D341Med (cell line): ENCODE measurements at regions not wholly inside any gene's neighbourhood (a gene's known extent, or its start where the extent isn't known, plus 50 kb on each side); places are given as distances from the start of the nearest gene placed in this dataset.
A peak's percentile ranks its signal among the peaks of the same experiment; 100 is the strongest.
"Not testable (repeated sequence)": the region's sequence is repeated elsewhere in the genome, so short reads cannot be mapped to it uniquely, and the experiment has no call there.

Source experiments
- DNase-seq: peaks from one replicate; pipeline ENCODE4 v3.0.0; 2012; ENCODE audit warnings: low spot score

- DNase-seq, result peak; percentile 22
Measured at GRCh38 chr15:94844538-94845389, 613.4 kb downstream of the MCTP2 start.

DNA sequence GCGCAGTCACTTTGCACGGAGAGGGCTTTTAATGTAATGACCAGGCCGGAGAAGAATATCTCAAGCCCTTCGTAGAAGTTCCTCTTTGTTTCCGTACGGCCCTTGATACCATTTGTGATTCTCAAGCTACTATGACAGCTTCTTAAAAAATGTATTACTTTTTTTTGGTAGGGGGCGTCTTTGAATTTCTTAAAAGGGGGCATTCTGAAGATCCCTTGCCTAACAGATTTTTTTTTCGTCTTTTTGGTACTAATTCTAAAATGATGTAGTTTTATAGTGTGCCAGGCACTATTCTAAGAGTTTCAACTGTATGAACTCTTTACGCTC is 614.0 kb downstream of the MCTP2 start:
- no peak for DNase-seq

GRCh38 chr15:94847325-94847724 is 616.0 kb downstream of the MCTP2 start:
- DNase-seq, result no peak

- DNase-seq, result no peak
Measured at GRCh38 chr15:94848054-94848453, 616.7 kb downstream of the MCTP2 start.

DNA sequence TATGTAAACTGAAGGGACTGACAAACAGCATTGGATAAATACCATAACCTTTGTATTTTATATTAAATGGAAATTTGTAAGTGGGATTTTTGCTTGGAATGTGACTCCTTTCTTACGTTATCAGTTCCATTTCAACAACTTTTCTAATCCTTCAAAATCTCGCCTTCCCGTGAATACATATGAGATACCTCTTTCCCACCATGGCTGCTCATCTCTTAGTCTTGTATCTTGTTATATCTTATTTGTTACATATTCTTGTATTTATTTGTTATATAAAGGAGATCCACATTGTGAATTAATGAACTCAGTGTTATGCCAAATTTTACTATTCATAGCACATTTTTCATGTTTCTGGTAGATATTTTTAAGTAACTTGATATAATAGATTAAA is 623.7 kb downstream of the MCTP2 start:
- no peak for DNase-seq

DNA sequence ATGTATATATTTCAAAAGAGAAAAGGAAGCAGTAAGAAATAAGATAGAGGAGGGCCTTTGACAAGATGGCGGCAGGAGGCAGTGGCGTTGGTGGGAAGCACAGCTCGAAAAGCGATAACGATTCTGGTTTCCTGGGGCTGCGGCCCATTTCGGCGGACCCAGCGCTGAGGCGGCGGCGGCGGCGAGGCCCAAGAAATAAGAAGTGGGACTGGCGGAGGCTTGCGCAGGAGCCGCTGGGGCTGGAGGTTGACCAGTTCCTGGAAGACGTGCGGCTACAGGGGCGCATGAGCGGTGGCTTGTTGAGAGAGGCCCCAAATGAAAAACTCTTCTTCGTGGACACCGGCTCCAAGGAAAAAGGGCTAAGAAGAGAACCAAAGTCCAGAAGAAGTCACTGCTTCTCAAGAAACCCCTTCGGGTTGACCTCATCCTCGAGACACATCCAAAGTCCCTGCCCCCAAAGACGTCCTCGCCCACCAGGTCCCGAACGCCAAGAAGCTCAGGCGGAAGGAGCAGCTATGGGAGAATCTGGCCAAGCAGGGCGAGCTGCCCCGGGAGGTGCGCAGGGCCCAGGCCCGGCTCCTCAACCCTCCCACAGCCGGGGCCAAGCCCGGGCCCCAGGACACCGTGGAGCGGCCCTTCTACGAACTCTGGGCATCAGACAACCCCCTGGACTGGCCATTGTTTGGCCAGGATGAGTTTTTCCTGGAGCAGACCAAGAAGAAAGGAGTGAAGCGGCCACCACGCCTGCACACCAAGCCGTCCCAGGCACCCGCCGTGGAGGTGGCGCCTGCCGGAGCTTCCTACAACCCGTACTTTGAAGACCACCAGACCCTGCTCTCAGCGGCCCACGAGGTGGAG is 624.3 kb downstream of the MCTP2 start:
- no peak for DNase-seq

GRCh38 chr15:94856267-94856854 is 625.0 kb downstream of the MCTP2 start:
- DNase-seq, result no peak

DNA sequence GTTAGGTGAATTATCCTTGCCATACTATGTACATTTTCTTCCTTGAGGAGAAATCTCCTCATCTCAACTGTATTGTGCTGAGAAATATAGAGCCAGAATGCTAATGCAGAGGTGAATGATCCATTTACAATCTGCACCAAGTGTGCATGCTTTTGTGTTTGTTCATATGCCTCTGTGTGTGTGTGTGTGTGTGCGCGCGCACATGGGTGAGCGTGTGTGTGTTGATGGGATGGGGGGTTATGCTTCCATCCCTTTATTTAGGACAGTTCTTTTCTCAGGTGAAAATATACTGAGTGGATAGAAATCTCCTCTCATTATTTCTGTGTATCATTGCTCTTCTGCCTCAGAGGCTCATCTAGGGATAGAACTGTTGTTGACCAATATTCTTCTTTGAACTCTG is 626.1 kb downstream of the MCTP2 start:
- DNase-seq, result no peak

- DNase-seq, result no peak
Measured at GRCh38 chr15:94858011-94858410, 626.6 kb downstream of the MCTP2 start.

DNA sequence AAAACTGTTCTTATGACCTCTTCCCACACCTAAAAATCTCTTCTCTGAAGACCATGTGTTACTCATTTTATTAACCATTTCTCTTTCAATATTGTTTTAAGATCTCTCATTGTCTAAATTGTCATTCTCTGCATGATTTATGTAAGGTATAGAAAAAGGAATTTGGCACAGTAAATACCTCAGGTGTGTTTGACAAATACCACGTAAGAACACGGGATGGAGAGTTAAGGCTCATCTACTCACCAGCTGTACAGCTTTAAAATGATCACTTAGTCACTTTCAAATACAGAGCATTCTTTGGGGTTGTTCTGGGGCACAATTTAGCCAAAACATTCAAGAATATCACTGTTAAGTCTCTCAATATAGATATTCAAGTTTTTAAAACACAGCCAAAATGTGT is 627.1 kb downstream of the MCTP2 start:
- DNase-seq, result no peak

GRCh38 chr15:94858920-94859319 is 627.6 kb downstream of the MCTP2 start:
- DNase-seq, result no peak

- no peak for DNase-seq
Measured at GRCh38 chr15:94864600-94864999, 633.2 kb downstream of the MCTP2 start.

GRCh38 chr15:94868265-94868664 is 636.9 kb downstream of the MCTP2 start:
- DNase-seq, result not testable (repeated sequence)

GRCh38 chr15:94875550-94875949 is 644.2 kb downstream of the MCTP2 start:
- no peak for DNase-seq

DNA sequence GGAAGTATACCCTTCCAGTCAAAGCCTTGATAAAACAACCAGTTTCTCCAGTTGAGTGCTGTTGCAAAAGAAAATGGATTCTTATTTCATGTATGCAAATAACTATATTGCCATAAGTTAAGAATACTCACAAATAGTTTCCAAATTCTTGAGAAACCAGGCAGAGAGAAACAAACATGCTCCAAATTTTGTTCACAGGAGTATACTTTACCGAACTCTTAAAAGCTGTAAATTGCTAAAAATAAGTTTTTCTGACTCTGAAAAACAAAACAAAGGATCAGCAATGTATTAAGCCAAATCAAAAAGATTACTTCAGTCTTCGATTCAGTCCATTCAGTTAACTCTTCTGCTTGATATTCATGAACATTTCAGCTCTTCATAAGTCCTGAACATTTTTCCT is 646.5 kb downstream of the MCTP2 start:
- no peak for DNase-seq

DNA sequence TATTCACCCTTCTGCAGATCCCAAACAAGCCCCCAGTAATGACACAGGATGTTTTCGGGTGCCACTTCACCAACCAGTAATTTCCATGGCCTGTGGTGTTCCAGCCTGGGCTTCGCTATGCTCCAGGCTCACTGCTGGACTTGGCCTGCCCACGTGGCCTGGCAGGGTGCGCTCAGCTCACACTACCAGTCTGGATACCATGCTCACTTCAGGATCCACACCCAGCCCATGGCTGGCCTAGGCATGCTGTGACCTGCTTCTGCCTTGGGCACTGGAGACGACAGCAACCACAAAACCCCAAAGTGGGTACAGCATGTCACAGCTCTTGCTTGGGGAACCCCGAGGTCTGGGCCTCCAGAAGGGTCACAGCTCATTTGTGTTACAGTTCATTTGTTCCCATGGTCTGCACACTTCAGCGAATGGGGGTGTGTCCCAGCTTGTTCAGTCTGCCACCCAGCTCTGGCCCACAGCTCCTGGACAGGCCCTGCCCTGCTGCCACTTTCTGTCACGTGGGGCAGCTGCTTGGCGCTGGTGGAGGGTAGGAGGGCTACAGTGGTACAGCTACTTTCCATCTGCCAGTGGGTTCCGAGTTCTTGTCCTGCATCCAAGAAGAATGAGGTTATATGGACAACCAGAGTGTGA is 650.8 kb downstream of the MCTP2 start:
- DNase-seq, result no peak

DNA sequence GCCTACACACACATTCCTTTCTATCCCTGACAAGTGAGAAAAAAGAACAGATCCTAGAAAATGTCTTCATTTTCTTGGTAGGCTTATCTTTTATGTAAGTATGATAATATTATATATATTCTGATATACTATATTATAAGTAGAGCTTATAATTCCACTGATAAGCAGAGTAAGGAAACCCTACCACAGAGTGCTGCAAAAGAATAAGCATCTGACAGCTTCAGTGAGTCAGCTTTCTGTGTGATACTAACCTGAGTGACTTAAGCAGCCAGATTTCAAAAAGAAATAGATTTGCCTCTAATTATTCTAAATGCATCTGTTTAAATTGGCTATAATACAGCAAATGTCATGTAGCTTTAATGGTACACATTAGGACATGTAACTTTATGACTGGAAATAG is 656.0 kb downstream of the MCTP2 start:
- DNase-seq, result no peak

DNA sequence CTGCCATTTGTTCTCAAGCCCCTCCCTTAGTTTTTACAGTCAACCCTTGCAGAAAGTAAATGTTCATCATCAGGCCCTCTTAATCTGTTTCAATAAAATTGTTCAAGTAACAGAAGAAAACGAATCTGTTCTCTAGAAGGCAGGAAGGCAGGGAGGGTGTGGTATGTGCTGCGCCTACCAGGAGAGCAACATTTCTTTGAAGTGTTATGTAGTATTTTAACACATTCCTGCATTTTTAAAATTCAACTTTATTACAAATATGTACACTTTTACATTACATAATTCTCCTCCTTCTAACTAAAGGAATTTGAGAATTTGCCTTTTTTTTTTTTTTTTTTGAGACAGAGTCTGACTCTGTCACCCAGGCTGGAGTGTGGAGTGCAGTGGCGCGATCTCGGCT is 657.8 kb downstream of the MCTP2 start:
- DNase-seq, result no peak

DNA sequence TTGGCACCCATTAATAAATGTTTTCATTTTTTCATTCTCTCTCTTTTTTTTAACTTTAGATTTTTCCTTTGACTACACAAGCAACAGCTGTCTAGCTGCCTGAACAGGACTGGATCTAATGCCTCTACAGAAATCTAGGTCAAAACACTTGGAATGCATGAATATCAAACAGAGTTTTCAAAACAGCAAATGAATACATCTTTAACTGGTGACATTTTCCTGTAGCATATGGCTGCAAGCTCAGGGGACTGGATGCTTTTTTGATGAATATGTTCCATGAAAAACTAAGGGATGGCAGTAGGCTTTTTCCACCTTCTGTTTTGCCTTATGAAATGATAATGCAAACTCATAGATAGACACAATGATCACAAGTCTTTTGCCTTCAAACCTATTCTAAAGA is 661.7 kb downstream of the MCTP2 start:
- DNase-seq, result no peak

DNA sequence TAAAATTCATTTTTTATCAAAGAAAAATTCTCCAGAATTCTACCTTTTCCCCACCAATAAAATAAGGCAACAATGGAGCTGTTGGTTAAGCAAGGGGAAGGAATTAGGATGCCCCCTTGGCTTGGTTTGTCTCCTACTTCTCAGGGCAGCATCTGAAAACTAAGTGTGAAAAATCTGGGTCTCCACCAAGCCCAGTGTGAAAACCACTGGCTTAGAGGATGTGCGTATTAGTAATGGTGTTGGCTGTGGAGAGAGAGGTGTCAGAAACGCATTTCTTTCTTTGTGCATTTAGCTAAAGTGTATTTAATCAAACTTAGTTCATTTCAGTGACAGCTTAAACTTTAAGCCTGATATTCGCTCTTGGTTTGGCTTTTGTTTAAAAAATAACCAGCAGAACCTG is 662.7 kb downstream of the MCTP2 start:
- DNase-seq, result no peak

DNA sequence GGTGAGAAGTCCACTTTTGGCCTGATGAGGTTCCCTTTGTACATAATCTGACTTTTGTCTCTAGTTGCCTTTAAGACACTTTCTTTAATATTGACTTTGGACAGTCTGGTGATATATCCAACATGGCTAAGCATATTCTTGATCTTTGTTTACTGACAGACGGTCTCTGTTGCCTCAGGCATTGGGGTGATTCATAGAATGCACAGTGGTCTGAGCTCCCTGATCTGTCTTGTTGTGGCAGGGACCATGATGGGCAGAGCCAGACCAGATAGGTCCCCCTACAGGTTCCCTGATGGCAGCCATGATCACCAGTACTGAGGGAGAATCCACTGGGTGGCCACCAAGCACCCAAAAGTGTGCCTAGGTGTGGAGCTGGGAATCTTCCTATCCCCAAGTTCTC is 678.1 kb downstream of the MCTP2 start:
- no peak for DNase-seq

DNA sequence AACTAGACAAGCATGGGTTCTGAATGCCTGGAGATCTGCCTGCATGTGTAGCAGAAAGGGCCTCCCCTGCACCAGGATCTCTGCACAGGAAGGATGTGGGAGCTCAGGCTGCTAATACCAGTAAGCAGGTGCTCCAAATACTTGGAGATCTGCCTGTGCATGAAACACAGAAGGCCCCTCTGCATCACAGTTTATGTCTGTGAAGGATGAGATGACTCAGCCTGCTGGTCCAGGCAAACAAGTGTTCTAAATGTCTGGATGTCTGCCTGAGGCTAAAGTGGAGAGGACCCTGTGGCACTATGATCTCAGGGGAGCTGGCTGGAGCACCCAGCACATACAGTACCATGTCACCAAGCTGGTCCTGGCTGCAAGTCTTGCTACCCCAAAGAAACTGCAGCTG is 678.8 kb downstream of the MCTP2 start:
- DNase-seq, result no peak

DNA sequence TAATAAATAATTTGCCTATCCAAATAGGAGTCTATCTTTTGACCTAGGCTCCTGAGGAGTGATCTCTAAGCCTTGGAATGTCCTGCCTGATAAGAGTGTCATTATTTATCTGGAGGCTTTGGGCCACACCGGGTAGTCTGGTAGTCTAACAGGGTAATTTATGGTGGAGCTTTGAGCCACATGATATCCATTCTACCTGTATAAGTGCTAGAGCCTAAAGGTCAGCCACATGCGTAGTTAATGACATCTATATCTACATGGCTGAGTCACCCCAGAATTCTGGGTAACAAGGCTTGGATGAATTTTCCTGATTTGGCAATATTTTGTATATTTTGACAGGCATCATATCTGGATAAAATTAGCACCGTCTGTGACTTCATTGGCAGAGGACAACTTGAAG is 681.4 kb downstream of the MCTP2 start:
- DNase-seq, result no peak
